NCI-H128 (cell line): ENCODE measurements at regions not wholly inside any gene's neighbourhood (a gene's known extent, or its start where the extent isn't known, plus 50 kb on each side); places are given as distances from the start of the nearest gene placed in this dataset.

ENCODE experiments used
- DNase-seq: peaks from one replicate; lab custom pipeline; 2025; ENCODE audit not compliant: unreplicated experiment; lab: John Stamatoyannopoulos, UW

- no peak for DNase-seq
Measured at GRCh38 chr11:115924744-115925567, 420.7 kb upstream of the CADM1 start.

- DNase-seq = no peak
Measured at GRCh38 chr11:115922876-115923275, 418.7 kb upstream of the CADM1 start.

- DNase-seq = no peak
Measured at GRCh38 chr11:115921986-115922385, 417.8 kb upstream of the CADM1 start.

- no peak for DNase-seq
Measured at GRCh38 chr11:115921540-115921939, 417.3 kb upstream of the CADM1 start.

- no peak for DNase-seq
Measured at GRCh38 chr11:115920841-115921480, 416.7 kb upstream of the CADM1 start.

GRCh38 chr11:115920092-115920461 lies 415.9 kb upstream of the CADM1 start:
- DNase-seq = no peak

- no peak for DNase-seq
Measured at GRCh38 chr11:115919341-115920091, 415.3 kb upstream of the CADM1 start.

GRCh38 chr11:115918576-115918975 lies 414.4 kb upstream of the CADM1 start:
- DNase-seq = no peak

- DNase-seq = peak; percentile 54
Measured at GRCh38 chr11:115916608-115917007, 412.4 kb upstream of the CADM1 start.

GRCh38 chr11:115912484-115912945 lies 408.3 kb upstream of the CADM1 start:
- DNase-seq = no peak

- DNase-seq = peak; percentile 100
Measured at GRCh38 chr11:115911613-115912346, 407.6 kb upstream of the CADM1 start.

GRCh38 chr11:115910379-115910778 lies 406.2 kb upstream of the CADM1 start:
- no peak for DNase-seq

- no peak for DNase-seq
Measured at GRCh38 chr11:115906171-115906570, 402.0 kb upstream of the CADM1 start.

- DNase-seq = no peak
Measured at GRCh38 chr11:115905341-115906000, 401.3 kb upstream of the CADM1 start.

GRCh38 chr11:115903179-115903578 lies 399.0 kb upstream of the CADM1 start:
- no peak for DNase-seq

- no peak for DNase-seq
Measured at GRCh38 chr11:115901069-115901468, 396.9 kb upstream of the CADM1 start.

GRCh38 chr11:115900111-115900510 lies 395.9 kb upstream of the CADM1 start:
- DNase-seq = no peak

GRCh38 chr11:115897707-115898106 lies 393.5 kb upstream of the CADM1 start:
- DNase-seq = no peak

GRCh38 chr11:115896084-115896483 lies 391.9 kb upstream of the CADM1 start:
- DNase-seq = no peak

- DNase-seq = no peak
Measured at GRCh38 chr11:115895594-115895993, 391.4 kb upstream of the CADM1 start.

- no peak for DNase-seq
Measured at GRCh38 chr11:115894176-115894575, 390.0 kb upstream of the CADM1 start.
